ENCODE measurements at regions not wholly inside any gene's neighbourhood (a gene's known extent, or its start where the extent isn't known, plus 50 kb on each side); places are given as distances from the start of the nearest gene placed in this dataset.

GRCh38 chr6:14922706-14923460 lies 323.0 kb upstream of the JARID2 start:
- no peak for TF ChIP-seq CTCF (IDR thresholded peaks at IDR 0.05; ENCODE audit: poor library complexity, severe bottlenecking)
- no peaks in the 10 kb centered on the region for H3K9me3 ChIP-seq (ENCODE audit: severe bottlenecking)
- H3K27ac ChIP-seq (ENCODE audit: poor library complexity, severe bottlenecking): no peak overlapping the region
- ATAC-seq (ENCODE audit: low read depth) (no peak), DNase-seq (ENCODE audit: low spot score) (no peak)
- H3K36me3 ChIP-seq (ENCODE audit: low read depth): no peaks in the 10 kb centered on the region
- no peaks in the 10 kb centered on the region for H3K4me1 ChIP-seq (ENCODE audit: insufficient read depth, poor library complexity, severe bottlenecking)
- H3K4me3 ChIP-seq (ENCODE audit: severe bottlenecking): no peak overlapping the region
- H3K27me3 ChIP-seq (ENCODE audit: insufficient read depth, poor library complexity, severe bottlenecking): no peaks in the 10 kb centered on the region

GRCh38 chr6:14924126-14925024 lies 321.5 kb upstream of the JARID2 start:
- no peaks in the 10 kb centered on the region for H3K4me1 ChIP-seq (ENCODE audit: insufficient read depth, poor library complexity, severe bottlenecking)

GRCh38 chr6:14925025-14925698 lies 320.7 kb upstream of the JARID2 start:
- no peak for TF ChIP-seq CTCF (IDR thresholded peaks at IDR 0.05; ENCODE audit: poor library complexity, severe bottlenecking)
- no peak overlapping the region for H3K4me3 ChIP-seq (ENCODE audit: severe bottlenecking)
- ATAC-seq (ENCODE audit: low read depth): no peak
- H3K27ac ChIP-seq (ENCODE audit: poor library complexity, severe bottlenecking): no peak overlapping the region
- no peaks in the 10 kb centered on the region for H3K36me3 ChIP-seq (ENCODE audit: low read depth)
- peaks cover 2% of the 10 kb centered on the region for H3K4me1 ChIP-seq (ENCODE audit: insufficient read depth, poor library complexity, severe bottlenecking)
- H3K27me3 ChIP-seq (ENCODE audit: insufficient read depth, poor library complexity, severe bottlenecking): no peaks in the 10 kb centered on the region
- DNase-seq (ENCODE audit: low spot score): no peak
- H3K9me3 ChIP-seq (ENCODE audit: severe bottlenecking): no peaks in the 10 kb centered on the region

More at GRCh38 chr6:14924126-14925024, 321.5 kb upstream of the JARID2 start:
- no peak overlapping the region for H3K27ac ChIP-seq (ENCODE audit: poor library complexity, severe bottlenecking)
- H3K4me3 ChIP-seq (ENCODE audit: severe bottlenecking): no peak overlapping the region
- no peaks in the 10 kb centered on the region for H3K36me3 ChIP-seq (ENCODE audit: low read depth)
- ATAC-seq (ENCODE audit: low read depth) (no peak), DNase-seq (ENCODE audit: low spot score) (no peak)
- no peak for TF ChIP-seq CTCF (IDR thresholded peaks at IDR 0.05; ENCODE audit: poor library complexity, severe bottlenecking)
- no peaks in the 10 kb centered on the region for H3K27me3 ChIP-seq (ENCODE audit: insufficient read depth, poor library complexity, severe bottlenecking)
- H3K9me3 ChIP-seq (ENCODE audit: severe bottlenecking): no peaks in the 10 kb centered on the region

GRCh38 chr6:14925699-14926026 lies 320.2 kb upstream of the JARID2 start:
- peaks cover 7% of the 10 kb centered on the region for H3K4me1 ChIP-seq (ENCODE audit: insufficient read depth, poor library complexity, severe bottlenecking)
- no peak for TF ChIP-seq CTCF (IDR thresholded peaks at IDR 0.05; ENCODE audit: poor library complexity, severe bottlenecking)

More at GRCh38 chr6:14925699-14926026, 320.2 kb upstream of the JARID2 start:
- DNase-seq (ENCODE audit: low spot score) (no peak), ATAC-seq (ENCODE audit: low read depth) (no peak)
- H3K36me3 ChIP-seq (ENCODE audit: low read depth): no peaks in the 10 kb centered on the region
- no peaks in the 10 kb centered on the region for H3K27me3 ChIP-seq (ENCODE audit: insufficient read depth, poor library complexity, severe bottlenecking)
- no peak overlapping the region for H3K4me3 ChIP-seq (ENCODE audit: severe bottlenecking)
- H3K27ac ChIP-seq (ENCODE audit: poor library complexity, severe bottlenecking): no peak overlapping the region
- H3K9me3 ChIP-seq (ENCODE audit: severe bottlenecking): no peaks in the 10 kb centered on the region
